ENCODE measurements at regions not wholly inside any gene's neighbourhood (a gene's known extent, or its start where the extent isn't known, plus 50 kb on each side); places are given as distances from the start of the nearest gene placed in this dataset.

- TF ChIP-seq ZNF70 (CRISPR knock-in tag; IDR thresholded peaks at IDR 0.05) = no peak
- no peak for TF ChIP-seq ZFP30 (CRISPR knock-in tag; IDR thresholded peaks at IDR 0.05)
- TF ChIP-seq RARB (CRISPR knock-in tag; IDR thresholded peaks at IDR 0.05) = no peak
- TF ChIP-seq ISL1 (CRISPR knock-in tag; IDR thresholded peaks at IDR 0.05) = no peak
- no peak for TF ChIP-seq ZFP3 (CRISPR knock-in tag; IDR thresholded peaks at IDR 0.05)
Measured at GRCh38 chr4:137468836-137469235, 63.5 kb downstream of the PCDH18 start.

All from SK-N-SH treated with all-trans-retinoic acid at 6 μM for 48 hours (cell line).